ENCODE measurements at regions not wholly inside any gene's neighbourhood (a gene's known extent, or its start where the extent isn't known, plus 50 kb on each side); places are given as distances from the start of the nearest gene placed in this dataset.

GRCh38 chr7:125363873-125364272 lies 434.2 kb upstream of the POT1 start:
- no peak overlapping the region for H3K27ac ChIP-seq
- 60 to 75% (median 67%) methylated on average over 4 of the region's 4 CpGs for WGBS, 5 donors
- TF ChIP-seq CTCF (IDR thresholded peaks at IDR 0.05 in 8 of 11, conservative IDR thresholded peaks at IDR 0.05 in 3 of 11) (no peak), POLR2AphosphoS5 (IDR thresholded peaks at IDR 0.05) (no peak), POLR2A (IDR thresholded peaks at IDR 0.05) (no peak)

GRCh38 chr7:125358551-125359167 lies 429.0 kb upstream of the POT1 start:
- Histone ChIP-seq H3K4me3 (no peak overlapping the region), H3K4me1 (no peaks in the 10 kb centered on the region), H3K36me3 (no peaks in the 10 kb centered on the region), H3K9me3 (peaks cover 0 to 6% (median 0%) of the 10 kb centered on the region in 8 donors), H3K27ac (no peak overlapping the region), H3K27me3 (replicated peaks in 1 of 7) (no peaks in the 10 kb centered on the region)
- DNase-seq: no peak
- intact Hi-C loops (cut with DNase I; ENCODE audit: low total_unique reads): no loop called here
- 54 to 78% (median 58%) methylated on average over 3 of the region's 3 CpGs for WGBS, 5 donors
- no peak for TF ChIP-seq POLR2A (IDR thresholded peaks at IDR 0.05)
- no peak for TF ChIP-seq POLR2AphosphoS5 (IDR thresholded peaks at IDR 0.05)
- no peak for TF ChIP-seq CTCF (IDR thresholded peaks at IDR 0.05 in 8 of 11, conservative IDR thresholded peaks at IDR 0.05 in 3 of 11)

More at GRCh38 chr7:125363873-125364272, 434.2 kb upstream of the POT1 start:
- no peaks in the 10 kb centered on the region for H3K27me3 ChIP-seq (replicated peaks in 1 of 7)
- no peak overlapping the region for H3K4me3 ChIP-seq
- DNase-seq: no peak
- H3K36me3 ChIP-seq: no peaks in the 10 kb centered on the region
- intact Hi-C loops (cut with DNase I; ENCODE audit: low total_unique reads): no loop called here
- H3K9me3 ChIP-seq: peaks cover 0 to 6% (median 0%) of the 10 kb centered on the region in 8 donors
- H3K4me1 ChIP-seq: no peaks in the 10 kb centered on the region

GRCh38 chr7:125357676-125358455 lies 428.2 kb upstream of the POT1 start:
- WGBS, 5 donors: 69 to 75% (median 70%) methylated on average over 1 of the region's 1 CpG
- TF ChIP-seq POLR2AphosphoS5 (IDR thresholded peaks at IDR 0.05) (no peak), CTCF (IDR thresholded peaks at IDR 0.05 in 8 of 11, conservative IDR thresholded peaks at IDR 0.05 in 3 of 11) (no peak), POLR2A (IDR thresholded peaks at IDR 0.05) (no peak)
- Histone ChIP-seq H3K9me3 (peaks cover 0 to 6% (median 0%) of the 10 kb centered on the region in 8 donors), H3K36me3 (no peaks in the 10 kb centered on the region), H3K4me1 (no peaks in the 10 kb centered on the region), H3K4me3 (no peak overlapping the region), H3K27ac (no peak overlapping the region), H3K27me3 (replicated peaks in 1 of 7) (no peaks in the 10 kb centered on the region)
- intact Hi-C loops (cut with DNase I; ENCODE audit: low total_unique reads): no loop called here
- DNase-seq: no peak

GRCh38 chr7:125355899-125356298 lies 426.3 kb upstream of the POT1 start:
- Histone ChIP-seq H3K4me1 (no peaks in the 10 kb centered on the region), H3K27ac (no peak overlapping the region), H3K9me3 (peaks cover 0 to 6% (median 0%) of the 10 kb centered on the region in 8 donors), H3K4me3 (no peak overlapping the region), H3K36me3 (no peaks in the 10 kb centered on the region), H3K27me3 (replicated peaks in 1 of 7) (no peaks in the 10 kb centered on the region)
- no peak for DNase-seq
- intact Hi-C loops (cut with DNase I; ENCODE audit: low total_unique reads): no loop called here
- TF ChIP-seq POLR2AphosphoS5 (IDR thresholded peaks at IDR 0.05) (no peak), POLR2A (IDR thresholded peaks at IDR 0.05) (no peak), CTCF (IDR thresholded peaks at IDR 0.05 in 8 of 11, conservative IDR thresholded peaks at IDR 0.05 in 3 of 11) (no peak)
- 23 to 31% (median 26%) methylated on average over 6 of the region's 6 CpGs for WGBS, 5 donors

All from spleen (tissue), 11 donors.